AG08395 (cell line): ENCODE measurements at regions not wholly inside any gene's neighbourhood (a gene's known extent, or its start where the extent isn't known, plus 50 kb on each side); places are given as distances from the start of the nearest gene placed in this dataset.
"Not testable (repeated sequence)": the region's sequence is repeated elsewhere in the genome, so short reads cannot be mapped to it uniquely, and the experiment has no call there.

Source experiments
- DNase-seq: peaks from one replicate; pipeline ENCODE4 v3.0.0; 2012; ENCODE audit warnings: mixed read lengths, low spot score

DNA sequence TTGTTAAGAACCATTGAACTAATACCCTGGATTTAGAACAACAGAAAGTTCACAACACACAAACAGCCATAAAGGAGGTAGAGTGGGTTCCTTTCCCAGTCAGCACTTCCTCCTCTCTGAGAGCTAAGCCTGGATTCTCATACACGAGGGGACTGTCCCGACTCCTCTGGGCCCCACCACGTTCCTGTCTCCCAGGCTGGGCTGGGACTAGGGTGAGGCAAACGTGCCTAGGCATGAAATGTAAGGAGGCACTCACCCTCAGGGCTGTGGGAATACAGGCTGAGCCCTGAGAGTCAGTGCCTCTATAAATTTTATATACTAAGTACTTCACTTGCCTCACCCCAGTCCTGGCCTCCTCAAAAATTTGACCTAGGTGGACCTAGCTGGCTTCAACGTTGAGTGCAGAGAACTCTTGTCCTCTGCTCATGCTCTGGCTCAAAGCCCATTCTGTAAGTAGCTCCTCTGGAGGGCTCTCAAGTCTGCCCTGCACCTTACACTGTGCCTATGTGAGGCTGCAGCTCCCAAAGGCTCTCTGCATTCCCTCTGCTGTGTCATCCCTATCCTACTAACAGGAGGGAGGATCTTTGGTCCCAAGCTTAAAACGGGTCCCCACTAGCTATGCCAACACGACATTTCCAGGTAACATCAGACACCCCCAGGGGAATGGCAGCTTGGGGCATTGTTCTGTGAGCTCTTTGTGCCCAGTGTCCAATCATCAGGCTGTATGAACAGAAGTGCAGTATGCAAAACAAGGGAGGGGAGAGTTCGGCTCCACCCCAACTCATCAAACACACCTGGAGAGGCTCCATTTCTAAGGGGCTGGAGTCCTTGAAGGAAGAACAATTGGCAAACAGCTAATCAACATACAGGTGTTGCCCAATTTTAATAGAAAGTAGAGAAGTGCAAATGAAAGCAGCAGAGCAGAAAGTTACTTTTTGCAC, 233.2 kb downstream of the RPLP1 start:
- no peak for DNase-seq

- DNase-seq = no peak
Observed at GRCh38 chr15:69686626-69687025, 234.0 kb downstream of the RPLP1 start.

- no peak for DNase-seq
Observed at GRCh38 chr15:69689133-69689532, 236.5 kb downstream of the RPLP1 start.

- DNase-seq = no peak
Observed at GRCh38 chr15:69691307-69692015, 238.8 kb downstream of the RPLP1 start.

GRCh38 chr15:69692342-69692741, 239.7 kb downstream of the RPLP1 start:
- no peak for DNase-seq

DNA sequence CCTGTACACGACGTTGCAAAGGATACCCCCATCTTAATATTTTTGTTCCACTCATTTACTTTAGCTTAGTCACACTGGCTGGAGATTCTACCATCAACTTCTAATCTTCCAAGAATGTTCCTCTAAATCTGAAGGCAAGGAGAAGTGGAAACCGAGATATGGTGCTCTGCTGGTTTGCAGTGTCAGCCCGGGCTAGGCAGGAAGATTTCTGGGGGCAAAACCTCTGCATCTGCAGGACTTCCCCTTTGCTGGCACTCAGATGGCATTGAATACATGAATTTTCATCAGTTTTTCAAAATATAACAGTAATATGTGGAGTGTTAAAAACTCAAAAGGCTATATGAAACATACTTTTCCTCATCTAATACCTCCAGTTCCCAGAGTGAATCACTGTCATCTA, 240.4 kb downstream of the RPLP1 start:
- no peak for DNase-seq

GRCh38 chr15:69696946-69697345, 244.3 kb downstream of the RPLP1 start:
- DNase-seq = no peak

GRCh38 chr15:69697916-69698315, 245.3 kb downstream of the RPLP1 start:
- DNase-seq = no peak

GRCh38 chr15:69699096-69699495, 246.5 kb downstream of the RPLP1 start:
- DNase-seq = no peak

GRCh38 chr15:69700380-69700779, 247.8 kb downstream of the RPLP1 start:
- DNase-seq = no peak

GRCh38 chr15:69701198-69701597, 248.6 kb downstream of the RPLP1 start:
- no peak for DNase-seq

DNA sequence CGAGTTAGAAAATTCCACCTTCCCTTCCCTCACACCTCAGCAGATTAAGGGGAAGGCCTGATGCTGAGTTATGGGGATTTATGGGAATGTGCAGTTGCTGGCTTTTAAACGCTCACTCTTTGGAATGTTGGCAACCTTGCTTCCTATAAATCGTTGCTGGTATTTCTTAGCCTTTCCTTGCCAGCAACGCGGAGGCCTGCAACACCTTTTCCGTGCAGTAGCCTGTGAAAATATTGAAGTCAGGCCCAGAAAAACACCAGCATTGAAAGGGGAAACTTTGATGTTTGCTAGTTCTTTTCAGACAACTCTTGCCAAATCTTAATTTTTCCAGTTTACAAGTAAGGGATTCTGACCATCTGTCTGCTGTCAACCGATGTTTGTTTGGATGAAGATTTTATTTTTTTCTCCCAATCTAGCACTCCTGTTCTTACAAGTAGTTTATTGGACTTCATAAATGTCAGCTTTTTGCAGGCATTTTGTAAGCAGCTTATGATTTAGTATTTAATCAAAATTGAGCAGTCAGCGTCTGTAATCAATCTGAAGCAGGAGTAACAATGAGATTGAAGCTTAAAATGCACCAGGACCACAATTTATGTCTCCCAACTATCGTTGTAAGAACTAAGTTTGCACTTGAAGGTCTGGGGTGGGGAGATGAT, 251.0 kb downstream of the RPLP1 start:
- DNase-seq = no peak

DNA sequence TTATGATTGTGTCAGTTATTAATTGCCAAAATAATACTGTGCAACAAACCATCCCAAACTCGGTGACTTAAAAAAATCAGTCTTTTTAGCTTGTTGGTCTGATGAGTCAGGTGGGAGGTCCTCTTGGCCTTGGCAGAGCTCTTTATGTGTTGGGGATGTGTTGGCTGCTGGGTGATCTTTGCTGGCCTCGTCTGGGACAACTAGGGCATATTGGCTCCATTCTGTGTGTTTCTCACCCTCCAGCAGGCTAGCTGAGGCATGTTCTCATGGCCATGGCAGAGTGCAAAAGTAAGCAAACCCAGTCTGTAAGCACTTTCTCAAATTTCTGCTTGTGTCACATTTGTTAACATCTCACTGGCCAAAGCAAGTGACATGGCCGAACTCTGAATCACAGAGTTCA, 251.6 kb downstream of the RPLP1 start:
- peak; percentile 21 for DNase-seq

GRCh38 chr15:69704700-69705099, 252.1 kb downstream of the RPLP1 start:
- DNase-seq = no peak

DNA sequence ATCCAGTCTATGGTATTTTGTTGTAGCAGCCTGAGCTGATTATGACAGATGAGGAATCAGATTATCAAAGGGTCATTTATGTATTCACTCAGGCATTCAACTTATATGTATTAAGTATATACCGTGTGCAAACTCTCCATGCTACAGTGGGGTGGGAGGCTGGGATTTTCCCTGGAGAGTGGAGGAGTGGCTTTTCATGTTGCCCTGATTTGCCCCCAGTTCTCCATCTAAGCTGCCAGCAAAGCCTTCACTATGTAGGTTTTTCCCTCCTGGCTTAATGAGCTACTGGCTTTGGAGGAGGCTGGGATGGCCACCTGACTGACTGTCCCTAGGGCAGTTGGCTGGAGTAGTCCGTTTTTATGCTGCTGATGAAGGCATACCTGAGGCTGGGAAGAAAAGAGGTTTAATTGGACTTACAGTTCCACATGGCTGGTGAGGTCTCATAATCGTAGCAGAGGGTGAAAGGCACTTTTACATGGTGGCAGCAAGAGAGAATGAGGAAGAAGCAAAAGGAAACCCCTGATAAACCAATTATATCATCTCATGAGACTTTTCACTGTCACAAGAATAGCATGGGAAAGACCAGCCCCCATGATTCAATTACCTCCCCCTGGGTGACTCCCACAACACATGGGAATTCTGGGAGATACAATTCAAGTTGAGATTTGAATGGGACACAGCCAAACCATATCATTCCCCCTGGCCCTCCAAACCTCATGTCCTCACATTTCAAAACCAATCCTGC, 253.9 kb downstream of the RPLP1 start:
- DNase-seq = no peak

DNA sequence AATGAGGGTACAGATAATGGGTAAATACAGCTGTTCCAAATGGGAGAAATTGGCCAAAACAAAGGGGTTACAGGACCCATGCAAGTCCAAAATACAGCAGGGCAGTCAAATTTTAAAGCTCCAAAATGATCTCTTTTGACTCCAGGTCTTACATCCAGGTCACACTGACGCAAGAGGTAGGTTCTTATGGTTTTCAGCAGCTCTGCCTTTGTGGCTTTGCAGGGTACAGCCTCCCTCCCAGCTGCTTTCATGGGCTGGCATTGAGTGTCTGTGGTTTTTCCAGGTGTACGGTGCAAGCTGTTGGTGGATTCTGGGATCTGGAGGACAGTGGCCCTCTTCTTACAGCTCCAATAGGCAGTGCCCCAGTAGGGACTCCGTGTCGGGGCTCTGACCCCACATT, 254.6 kb downstream of the RPLP1 start:
- DNase-seq = not testable (repeated sequence)

GRCh38 chr15:69708436-69709122, 256.0 kb downstream of the RPLP1 start:
- not testable (repeated sequence) for DNase-seq

- DNase-seq = no peak
Observed at GRCh38 chr15:69712991-69713390, 260.4 kb downstream of the RPLP1 start.

DNA sequence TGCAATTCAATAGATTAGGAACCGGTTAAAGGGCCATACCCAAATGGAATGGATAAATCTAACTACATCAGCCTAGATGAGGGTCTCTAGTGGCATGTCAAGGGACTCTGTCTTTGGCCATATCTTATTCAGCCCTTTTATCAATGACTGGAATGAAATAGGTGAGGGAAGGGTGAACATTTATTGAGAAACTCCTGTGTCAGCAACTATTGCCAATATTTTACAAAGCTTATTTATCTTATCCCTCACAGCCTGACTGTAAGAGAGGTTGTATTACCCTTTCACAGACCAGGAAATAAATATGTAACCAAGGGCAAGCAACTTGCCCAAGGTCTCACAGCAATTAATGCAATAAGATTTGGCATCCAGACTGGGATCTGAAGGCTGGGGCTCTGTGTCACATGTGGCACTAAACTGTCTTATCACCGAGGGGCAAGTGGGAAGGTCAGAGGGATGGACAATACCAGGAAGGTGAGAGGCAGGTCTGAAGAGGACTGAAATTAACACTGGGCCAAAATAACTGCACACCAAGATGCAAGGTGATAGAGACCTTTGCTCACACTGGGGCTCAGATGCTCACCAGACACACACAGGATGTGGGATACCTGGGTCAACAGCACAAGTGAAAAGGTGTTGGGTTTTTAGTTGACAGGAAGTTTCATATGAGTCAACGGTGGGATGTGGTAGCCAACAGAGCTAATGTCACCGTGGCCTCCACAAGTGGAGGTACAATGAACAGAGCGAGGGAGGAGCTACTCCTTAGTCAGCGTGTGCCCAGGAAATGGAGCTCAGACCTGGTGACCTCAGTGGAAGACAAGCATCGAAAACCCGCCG, 261.3 kb downstream of the RPLP1 start:
- no peak for DNase-seq

GRCh38 chr15:69715210-69715609, 262.6 kb downstream of the RPLP1 start:
- DNase-seq = no peak

- DNase-seq = no peak
Observed at GRCh38 chr15:69718436-69718835, 265.8 kb downstream of the RPLP1 start.
